GM18858 (cell line): ENCODE measurements at regions not wholly inside any gene's neighbourhood (a gene's known extent, or its start where the extent isn't known, plus 50 kb on each side); places are given as distances from the start of the nearest gene placed in this dataset.
"Not testable (repeated sequence)": the region's sequence is repeated elsewhere in the genome, so short reads cannot be mapped to it uniquely, and the experiment has no call there.

Experiments used
- ATAC-seq: cut with Tn5 transposase; IDR thresholded peaks from one replicate; pipeline ENCODE4 v1.9.1; 2021; ENCODE audit not compliant: unreplicated experiment

DNA sequence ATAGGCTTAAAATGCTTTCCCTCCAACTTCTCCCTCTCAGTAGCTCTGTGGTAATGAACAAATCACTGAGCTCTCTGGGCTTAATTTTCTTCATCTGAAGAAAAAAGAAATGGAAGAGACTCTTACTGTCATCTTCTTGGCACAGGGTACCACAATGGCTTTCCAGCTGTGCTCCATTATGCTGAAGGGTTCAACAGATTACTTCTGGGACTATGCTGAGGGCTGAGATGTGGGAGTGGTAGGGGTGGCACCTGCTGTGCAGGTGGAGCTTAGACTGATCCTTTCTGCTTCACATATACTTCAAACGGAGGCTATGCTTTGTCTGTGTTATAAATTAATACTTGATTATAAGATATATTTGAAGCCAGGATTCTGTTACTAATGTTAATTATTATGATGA is 840.2 kb upstream of the C9orf72 start:
- no peak for ATAC-seq

DNA sequence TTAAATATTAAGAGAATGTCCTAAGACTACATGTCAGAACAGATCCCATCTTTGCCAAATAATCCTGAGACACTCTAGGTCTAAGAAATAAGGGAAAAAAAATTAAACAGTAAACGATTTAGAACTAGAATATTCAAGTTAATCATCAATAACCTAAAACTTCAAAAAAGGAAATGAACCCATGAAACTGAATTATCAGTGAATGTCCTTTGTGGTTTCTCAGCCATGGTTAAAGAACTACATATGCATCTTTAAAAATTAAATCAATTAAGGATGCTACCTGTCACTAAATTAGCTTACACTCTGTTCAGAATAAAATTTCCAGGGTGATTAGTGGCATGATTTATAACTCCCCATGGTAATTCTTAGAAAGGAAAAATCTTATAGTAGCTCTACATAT is 850.0 kb upstream of the C9orf72 start:
- ATAC-seq: no peak

DNA sequence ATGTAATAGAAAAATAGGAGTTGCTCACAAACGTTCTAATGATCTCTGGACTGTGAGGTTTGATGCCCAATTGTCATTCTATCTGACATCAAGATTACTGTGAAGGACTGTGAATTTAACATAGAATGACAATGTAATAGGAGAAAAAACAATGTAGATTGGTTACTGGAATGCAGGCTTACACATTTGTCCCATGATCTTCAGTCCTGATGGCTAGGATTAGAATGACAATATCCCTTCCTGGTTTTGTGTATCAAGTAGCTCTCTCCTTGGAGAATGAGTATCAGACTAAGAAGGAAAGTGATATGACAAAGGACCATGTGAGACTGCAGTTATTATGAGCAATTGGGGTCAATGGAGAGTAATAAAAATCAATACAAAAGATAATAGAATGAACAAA is 862.2 kb upstream of the C9orf72 start:
- no peak for ATAC-seq

DNA sequence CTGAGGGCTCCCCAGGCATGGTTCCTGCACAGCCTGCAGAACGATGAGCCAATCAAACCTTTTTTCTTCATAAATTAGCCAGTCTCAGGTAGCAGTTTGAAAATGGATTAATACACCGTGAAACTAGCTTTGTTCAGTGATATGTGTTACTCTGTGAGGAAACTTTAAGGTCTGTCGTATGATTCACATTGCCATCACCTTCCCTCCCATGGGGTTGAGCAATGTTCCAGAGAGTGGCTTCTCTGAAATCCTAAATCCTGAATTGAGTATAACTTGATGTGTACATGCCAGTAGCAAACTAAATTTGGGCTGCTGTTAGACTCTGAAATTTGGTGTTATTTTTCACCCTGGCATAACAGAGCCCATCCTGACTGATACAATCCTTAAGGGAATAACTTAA is 866.4 kb upstream of the C9orf72 start:
- no peak for ATAC-seq

DNA sequence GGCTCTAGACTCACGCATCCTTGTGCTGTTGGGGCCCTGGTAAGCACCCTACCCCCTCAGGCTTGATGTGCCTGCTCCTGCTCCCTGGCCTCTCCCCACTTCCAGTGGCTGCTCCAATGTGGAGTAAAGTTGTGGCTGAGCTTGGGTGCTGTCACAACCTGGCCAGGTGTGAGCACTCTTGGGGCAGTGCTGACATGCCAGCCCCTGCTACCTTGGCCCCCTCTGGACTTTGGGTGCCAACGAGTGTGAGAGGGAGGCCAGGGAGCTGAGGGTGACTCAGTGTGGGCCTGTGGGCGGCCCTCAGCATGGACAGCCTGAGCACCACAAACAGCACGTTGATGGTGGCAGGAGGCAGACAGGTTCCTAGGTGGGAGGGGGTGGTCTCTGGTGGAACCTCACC is 870.2 kb upstream of the C9orf72 start:
- no peak for ATAC-seq

DNA sequence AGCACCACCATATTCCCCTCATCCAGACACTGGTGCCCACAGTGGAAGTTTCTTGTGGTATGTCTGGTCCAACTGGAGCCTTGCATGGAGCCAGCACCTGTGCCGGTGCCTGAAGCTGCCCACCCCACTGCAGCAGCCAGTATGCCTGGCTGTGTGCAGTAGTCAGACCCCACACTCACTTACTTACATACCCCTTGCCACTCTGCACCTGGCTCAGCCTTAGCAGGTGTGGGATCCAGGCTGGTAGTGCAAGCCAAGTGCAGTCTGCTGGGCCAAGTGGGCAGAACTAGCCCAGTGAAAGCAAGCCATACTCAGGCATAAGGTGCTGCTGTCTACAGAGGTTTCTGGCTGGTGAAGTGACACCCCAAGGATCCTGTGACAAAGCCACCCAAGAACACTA is 871.4 kb upstream of the C9orf72 start:
- no peak for ATAC-seq

DNA sequence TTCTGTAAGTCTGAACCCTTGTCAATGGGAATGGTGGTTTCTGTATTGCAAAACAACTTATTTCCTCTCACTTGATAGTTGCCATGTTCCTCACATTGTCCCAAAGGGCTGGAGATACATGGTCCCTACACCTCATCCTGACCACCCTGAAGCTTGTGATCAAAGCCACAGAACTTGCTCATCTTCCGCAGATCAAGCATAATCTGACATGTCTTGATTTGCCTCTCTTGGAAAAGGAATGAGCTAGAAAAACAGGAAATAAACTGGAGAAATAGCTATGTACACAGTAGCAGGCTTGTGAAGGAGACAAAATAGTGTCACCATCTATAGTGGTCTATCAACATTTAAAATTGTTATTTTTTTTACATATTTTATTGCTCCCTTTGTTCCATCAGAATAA is 871.9 kb upstream of the C9orf72 start:
- no peak for ATAC-seq

DNA sequence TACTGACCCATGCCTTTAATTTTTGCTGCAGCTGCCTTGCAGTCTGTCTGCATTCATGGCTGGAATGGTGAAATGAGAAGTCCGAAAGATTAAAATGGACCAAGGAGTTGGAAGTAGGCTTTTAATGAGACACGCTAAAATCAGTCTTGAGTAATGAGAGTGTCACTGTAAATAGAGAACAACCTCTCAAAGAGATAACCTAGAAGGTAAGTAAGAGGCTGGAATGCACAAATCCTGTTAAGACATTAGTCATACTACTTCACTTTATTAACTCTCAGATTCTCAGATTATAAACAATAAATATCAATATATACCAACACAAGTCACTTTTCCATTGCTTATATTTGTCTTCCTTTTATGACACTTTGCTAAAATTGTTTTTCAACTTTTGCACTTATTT is 880.6 kb upstream of the C9orf72 start:
- ATAC-seq: no peak

DNA sequence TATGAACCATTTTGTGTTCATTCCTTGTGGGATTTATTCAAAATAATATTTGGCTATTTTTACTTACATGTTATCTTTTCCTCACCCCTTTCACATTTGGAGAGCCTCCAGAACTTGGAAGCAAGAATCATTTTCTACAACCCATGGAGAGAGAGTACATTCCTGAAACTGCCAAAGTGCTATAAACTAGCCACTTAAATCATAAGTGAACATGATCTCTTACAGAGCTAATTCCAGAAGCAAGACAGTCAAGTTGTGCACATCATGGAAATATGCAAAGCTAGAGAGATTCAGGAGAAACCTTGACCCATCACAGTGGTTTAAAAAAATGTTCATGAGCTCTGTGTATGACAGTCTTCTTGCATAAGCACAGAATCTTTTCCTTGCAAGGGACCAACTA is 883.6 kb upstream of the C9orf72 start:
- no peak for ATAC-seq

DNA sequence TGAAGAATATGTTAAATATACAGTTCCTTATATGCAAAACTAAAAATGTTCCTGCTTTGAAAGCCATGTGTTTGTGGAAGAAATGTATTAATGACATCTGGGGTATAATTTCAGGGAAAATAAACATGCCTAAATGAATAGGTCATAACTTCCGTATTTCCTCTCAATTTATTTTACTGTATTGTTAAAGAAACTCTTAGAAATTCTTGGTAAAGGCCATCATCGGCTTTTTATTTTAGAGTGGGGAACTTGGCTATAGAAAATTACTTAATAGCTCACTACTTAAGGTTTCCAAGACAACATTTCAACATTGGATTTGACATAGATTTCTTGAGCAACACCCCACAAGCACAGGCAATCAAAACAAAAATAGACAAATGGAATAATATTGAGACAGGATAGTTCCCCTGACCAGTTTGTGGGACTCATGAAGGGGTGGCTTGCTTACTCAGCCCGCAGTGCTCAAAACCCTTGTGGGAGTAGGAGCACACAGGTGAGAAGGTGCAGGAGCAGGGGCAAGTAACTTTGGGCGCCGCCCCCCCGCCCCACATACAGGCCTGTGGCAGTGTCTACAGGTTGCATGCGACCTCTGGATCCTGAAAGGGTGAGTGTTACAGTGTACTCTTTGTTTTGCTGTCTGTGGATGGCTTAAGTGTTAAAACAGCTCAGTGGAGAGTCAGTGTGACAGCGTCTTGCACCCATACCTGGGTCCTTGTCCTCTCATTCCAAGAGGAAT is 891.4 kb upstream of the C9orf72 start:
- ATAC-seq: no peak

DNA sequence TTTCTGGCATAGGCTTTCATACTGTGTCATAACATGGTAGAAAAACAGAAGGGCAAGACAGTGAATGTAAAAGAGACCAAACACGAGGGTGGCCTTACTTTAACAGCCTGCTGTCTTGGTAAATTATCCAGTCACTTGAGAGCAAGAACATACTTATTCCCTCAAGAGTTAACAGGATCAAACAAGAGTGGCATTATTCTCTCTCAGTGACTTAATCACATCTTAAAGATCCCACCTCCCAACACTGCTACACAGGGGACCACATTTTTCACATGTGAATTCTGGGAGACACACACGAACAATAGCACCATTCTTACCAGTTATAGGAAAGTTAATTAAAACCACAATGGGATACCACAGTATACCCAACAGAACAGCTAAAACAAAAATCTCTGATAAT is 898.0 kb upstream of the C9orf72 start:
- ATAC-seq: no peak

DNA sequence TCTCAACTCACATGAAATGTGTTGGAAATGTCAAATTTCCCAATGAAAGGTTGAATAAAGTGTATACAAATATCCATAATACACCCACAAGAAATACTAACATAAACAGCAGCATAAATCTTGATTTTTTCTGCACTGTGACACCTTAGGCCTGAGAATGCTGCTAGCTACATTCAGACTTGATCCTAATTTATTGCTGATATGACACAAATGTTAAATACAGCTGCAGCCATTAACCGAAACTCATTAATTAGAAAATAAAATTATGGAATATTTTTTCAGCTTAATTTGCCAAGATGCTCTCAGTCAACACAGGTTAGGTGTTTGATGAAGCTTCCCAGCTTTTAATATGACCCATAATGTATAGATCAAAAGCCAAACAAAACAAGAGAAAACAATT is 914.3 kb upstream of the C9orf72 start:
- no peak for ATAC-seq

DNA sequence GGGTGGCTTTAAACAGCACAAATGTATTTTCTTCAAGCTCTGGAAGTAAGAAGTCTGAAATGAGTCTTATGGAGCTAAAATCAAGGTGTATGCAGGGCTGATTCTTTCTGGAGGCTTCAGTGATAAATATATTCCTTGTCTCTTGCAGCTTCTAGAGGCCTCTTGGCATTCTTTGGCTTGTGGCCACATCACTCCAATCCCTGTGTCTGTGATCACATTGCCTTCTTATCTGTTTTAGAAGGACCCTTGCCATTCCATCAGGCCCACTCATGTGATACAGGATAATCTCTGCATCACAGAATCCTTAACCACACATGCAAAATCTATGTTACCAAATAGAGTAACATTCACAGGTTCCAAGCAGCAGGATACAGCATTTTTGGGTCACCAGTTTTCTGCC is 917.8 kb upstream of the C9orf72 start:
- ATAC-seq: no peak

DNA sequence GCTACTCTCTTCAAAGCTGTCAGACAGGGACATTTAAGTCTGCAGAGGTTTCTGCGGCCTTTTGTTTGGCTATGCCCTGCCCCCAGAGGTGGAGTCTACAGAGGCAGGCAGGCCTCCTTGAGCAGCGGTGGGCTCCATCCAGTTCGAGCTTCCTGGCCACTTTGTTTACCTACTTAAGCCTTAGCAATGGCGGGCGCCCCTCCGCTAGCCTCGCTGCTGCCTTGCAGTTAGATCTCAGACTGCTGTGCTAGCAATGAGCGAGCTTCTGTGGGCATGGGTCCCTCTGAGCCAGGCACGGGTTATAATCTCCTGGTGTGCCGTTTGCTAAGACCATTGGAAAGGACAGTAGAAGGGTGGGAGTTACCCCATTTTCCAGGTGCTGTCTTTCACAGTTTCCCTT is 924.9 kb upstream of the C9orf72 start:
- ATAC-seq: not testable (repeated sequence)

DNA sequence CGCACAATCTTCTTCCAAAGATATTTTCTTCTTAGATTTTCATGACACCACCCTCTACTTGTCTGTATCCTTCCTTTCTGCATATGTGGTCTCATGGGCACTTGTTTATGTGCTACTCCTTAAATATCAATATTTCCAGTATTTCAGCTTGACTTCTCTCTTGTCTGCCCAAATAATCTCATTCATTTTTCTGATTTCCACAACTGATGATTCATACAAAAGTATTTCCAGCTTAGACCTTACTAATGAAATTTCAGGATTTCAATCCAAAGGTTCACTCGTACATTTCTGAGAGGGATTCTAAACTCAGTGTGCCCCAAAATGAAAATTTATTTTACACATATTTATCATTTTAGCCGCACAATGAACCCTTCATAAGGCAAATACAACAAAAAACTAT is 928.9 kb upstream of the C9orf72 start:
- ATAC-seq: no peak

DNA sequence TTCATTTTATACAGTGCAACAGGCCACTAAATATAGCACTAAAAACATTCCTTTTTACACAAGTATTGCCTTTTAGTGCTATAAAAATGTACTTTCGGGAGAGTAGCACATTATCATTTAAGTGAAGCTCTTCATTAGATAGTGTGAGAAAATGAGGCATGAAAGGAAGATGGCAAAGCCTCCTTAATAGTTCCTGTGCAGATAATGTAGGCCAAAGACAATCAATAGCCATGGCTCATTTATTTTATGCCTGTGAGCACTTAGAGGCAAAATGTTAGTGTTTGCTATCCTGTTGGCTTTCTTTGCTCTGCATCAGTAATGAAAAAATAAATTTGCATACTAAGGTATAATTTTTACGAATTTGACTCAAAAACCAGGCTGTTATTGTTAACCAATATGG is 929.5 kb upstream of the C9orf72 start:
- ATAC-seq: no peak

DNA sequence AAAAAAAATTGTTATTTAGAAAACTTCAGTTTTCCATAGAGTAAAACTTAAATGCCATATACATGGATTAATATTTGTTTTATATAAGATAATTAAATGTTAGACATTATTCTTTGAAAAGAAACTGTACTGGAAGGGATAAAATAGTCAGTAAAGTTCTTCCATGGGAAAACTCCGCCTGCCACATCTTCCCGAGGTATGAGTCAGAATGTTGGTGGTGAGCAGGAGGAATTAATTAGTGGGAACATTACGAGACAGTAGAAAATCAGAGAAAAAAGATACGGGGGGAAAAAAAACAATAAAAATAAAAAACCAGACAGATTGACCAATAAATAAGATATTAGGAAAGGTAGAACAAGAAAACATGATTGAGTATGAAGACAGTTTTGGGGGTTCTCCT is 930.3 kb upstream of the C9orf72 start:
- ATAC-seq: no peak

DNA sequence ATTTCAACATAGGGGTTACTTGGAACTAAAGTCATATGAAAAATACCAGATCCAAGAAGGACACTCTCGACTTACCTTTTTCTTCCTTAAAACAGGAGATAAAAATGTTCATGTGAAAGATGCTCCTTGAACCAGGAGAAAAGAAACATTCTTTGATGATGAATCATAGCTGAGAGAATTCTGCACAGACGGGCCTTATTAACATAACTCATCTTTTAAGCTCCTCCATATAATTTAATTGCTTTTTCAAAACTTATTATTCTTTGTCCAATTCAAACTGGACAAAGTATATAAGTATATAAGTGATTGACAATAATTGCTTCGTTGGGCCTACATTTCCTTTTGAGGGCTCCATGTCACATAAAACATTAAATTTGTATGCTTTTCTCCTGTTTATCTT is 945.2 kb upstream of the C9orf72 start:
- no peak for ATAC-seq

DNA sequence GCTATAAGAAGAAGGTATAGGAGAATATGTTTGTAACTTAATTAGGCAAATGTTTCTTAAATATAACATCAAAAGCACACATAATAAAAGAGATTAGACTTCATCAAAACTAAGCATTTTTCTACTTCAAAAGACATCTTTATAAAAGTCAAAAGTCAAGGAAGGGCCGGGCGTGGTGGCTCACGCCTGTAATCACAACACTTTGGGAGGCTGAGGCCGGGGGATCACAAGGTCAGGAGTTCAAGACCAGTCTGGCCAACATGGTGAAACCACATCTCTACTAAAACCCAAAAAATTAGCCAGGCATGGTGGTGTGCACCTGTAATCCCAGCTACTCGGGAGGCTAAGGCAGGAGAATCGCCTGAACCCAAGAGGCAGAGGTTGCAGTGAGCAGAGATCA is 951.0 kb upstream of the C9orf72 start:
- not testable (repeated sequence) for ATAC-seq

DNA sequence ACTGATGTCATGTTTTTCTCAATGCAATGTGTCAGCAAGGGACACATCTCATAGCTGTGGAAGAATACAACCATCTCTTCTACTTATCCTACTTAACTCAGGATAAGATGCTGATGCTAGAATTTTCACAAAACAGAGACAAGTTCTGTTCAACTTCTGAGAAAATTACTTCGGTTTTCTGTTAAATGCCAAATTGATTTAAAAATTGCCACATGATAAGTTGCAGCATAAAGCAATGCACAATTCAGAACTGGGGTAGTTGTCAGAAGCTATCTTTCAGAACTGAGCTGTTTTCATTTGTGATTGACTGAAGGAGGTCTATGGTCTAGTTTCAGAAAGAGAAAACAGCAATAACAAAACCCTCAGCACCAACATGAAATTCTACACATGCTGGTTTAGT is 954.8 kb upstream of the C9orf72 start:
- no peak for ATAC-seq

DNA sequence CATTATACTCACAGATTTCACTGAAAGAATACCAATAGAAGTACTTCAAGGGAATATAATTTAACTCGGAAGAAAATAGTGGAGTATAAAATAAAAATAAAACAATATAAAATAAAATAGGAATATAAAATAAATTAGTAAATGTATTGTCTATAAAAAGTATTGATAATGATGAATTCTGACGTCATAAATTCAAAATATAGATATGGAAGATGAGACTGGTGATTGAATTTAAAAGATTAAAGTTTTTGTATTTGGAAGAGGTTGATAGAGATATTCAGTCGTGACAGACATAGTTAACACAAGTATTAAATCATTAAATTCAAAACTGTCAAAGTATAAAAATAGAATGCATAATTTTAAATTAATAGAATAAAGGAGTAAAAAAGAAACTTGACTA is 964.9 kb upstream of the C9orf72 start:
- no peak for ATAC-seq

DNA sequence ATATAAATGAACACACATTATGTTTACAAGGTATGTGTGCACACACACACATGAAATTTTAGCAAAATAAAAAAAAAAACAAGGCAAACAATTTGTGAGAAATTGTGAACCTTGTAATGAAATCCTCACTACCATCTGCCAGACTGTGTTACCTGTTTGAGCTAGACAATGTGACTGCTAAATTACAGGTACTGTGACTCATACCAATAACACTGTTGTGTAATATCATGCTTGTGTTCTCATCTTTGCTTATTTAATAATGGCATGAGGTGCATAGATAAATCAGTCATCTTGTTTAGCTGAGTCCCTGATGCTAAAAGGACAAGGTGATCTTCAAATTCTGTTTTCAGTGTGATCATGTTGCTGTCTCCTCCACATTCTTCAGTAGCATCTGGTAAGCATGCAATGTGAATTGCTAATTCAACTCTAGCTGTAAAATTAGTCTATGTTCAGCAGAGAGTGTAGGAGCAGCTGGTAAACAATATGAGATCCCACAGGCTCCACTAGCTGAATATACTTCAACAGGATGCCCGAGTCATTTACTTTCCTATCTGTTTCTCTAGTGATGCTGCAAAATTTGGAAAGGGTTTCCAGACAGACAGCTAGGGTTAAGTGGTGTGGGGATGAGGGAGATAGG is 966.3 kb upstream of the C9orf72 start:
- no peak for ATAC-seq

DNA sequence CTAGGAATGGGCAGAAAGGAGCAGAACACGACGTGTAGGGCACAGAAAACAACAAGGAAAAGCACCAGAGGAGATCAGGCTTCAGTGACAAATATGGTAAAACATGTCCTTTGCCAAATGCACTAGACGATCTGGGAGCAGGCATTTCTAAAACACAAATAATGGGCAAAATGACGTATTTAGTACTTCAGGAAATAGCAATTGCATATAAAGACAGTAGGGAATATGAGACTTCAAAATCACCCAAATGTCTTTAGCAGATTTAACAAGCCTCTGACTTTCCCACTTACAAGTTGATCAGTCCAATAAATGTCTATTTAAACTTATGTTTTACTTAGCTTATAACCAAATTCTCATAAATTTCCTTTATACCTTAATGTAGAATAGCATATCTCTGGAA is 969.6 kb upstream of the C9orf72 start:
- ATAC-seq: no peak
